Gastrocnemius medialis (tissue), 4 donors: ENCODE measurements at regions not wholly inside any gene's neighbourhood (a gene's known extent, or its start where the extent isn't known, plus 50 kb on each side); places are given as distances from the start of the nearest gene placed in this dataset.

ENCODE experiments used
- ATAC-seq, 2 donors: fragments of 150-250 bp; one replicate each; pipeline ENCODE4 v1.9.1; 2016
- DNase-seq, 2 donors: peaks; one replicate each; pipeline ENCODE4 v3.0.0-alpha.2; 2019
- H3K27ac ChIP-seq, 4 donors: fragments of 200-600 bp; sonication (generic); 1 replicate in 1 of 4; 2 replicates in 3 of 4; pipeline ENCODE4 v1.5.1; 2016 to 2018; ENCODE audit warnings: mild to moderate bottlenecking in 2 of 4, moderate library complexity in 1 of 4
- H3K27me3 ChIP-seq, 3 donors: fragments of 200-600 bp; sonication (generic) in 2 of 3; 1 replicate in 1 of 3; 2 replicates in 2 of 3; pipeline versions ENCODE4 v1.5.1 to v1.6.0; 2016 to 2019; ENCODE audit warnings: mild to moderate bottlenecking in 1 of 3, moderate library complexity in 1 of 3
- H3K36me3 ChIP-seq, 2 donors: fragments of 200-600 bp; sonication (generic) in 1 of 2; one replicate each; pipeline ENCODE4 v1.5.1; 2017 to 2018
- H3K4me1 ChIP-seq, 2 donors: fragments of 200-600 bp; sonication (generic) in 1 of 2; one replicate each; pipeline ENCODE4 v1.5.1; 2016 to 2017; ENCODE audit warnings: mild to moderate bottlenecking in 2 of 2
- H3K4me3 ChIP-seq, 4 donors: fragments of 200-600 bp; sonication (generic) in 3 of 4; 1 replicate in 1 of 4; 2 replicates in 3 of 4; pipeline ENCODE4 v1.5.1; 2016 to 2019; ENCODE audit warnings: mild to moderate bottlenecking in 2 of 4
- H3K9me3 ChIP-seq, 3 donors: fragments of 200-600 bp; sonication (generic) in 2 of 3; 1 replicate in 1 of 3; 2 replicates in 2 of 3; pipeline ENCODE4 v1.5.1; 2016 to 2019
- POLR2A ChIP-seq, 2 donors: fragments of 450-650 bp; IDR thresholded peaks; one replicate each; pipeline ENCODE4 v1.6.1; 2017; ENCODE audit warnings: antibody characterized with exemption in 2 of 2, mild to moderate bottlenecking in 2 of 2, moderate library complexity in 2 of 2
- in situ Hi-C, 4 donors: fragments of 200-750 bp; cut with MboI; loops; one replicate each; pipeline versions ENCODE4 v1.15.0 to v1.8.0; 2017; ENCODE audit warnings: low sequenced_read_pairs in 4 of 4
- intact Hi-C: fragments of 100-400 bp; cut with DNase I; formaldehyde crosslinking; loops from one replicate; pipeline ENCODE4 v1.15.1; 2023; ENCODE audit warnings: low total_unique reads
- TF ChIP-seq, protein P1 (sequence below), 5 experiments: fragments of 450-650 bp in 3 of 5; fragments of 200-600 bp in 2 of 5; sonication (generic) in 2 of 5; IDR thresholded peaks in 4 of 5; conservative IDR thresholded peaks in 1 of 5; 1 replicate in 4 of 5; 2 replicates in 1 of 5; pipeline ENCODE4 v1.5.1; 2016 to 2019; ENCODE audit warnings: antibody characterized with exemption in 5 of 5, mild to moderate bottlenecking in 3 of 5, moderate library complexity in 3 of 5

DNA sequence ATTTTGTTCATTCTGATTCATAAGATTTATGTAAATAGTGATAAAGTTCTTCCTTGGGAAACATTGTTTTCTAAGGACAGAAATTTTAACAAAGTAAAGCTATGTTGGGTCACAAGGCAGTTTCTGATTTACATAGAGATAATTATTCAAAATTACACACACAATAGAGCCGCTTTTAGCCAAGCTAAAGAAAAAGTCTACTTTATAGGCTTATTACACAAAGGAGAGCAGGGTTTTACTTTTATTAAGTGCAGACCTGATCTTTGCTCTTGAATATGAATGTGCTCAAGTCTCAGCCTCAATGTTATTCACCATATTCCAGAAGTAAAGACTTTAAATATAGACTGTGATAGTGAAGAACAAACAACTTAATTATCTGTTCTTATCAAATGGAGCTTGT lies 787.8 kb upstream of the LINC00305 start:
- H3K36me3 ChIP-seq, result no peaks in the 10 kb centered on the region
- ATAC-seq, result no peak
- in situ Hi-C loops, result no loop called here
- DNase-seq, result no peak
- no peaks in the 10 kb centered on the region for H3K27me3 ChIP-seq
- TF ChIP-seq, protein P1, sequence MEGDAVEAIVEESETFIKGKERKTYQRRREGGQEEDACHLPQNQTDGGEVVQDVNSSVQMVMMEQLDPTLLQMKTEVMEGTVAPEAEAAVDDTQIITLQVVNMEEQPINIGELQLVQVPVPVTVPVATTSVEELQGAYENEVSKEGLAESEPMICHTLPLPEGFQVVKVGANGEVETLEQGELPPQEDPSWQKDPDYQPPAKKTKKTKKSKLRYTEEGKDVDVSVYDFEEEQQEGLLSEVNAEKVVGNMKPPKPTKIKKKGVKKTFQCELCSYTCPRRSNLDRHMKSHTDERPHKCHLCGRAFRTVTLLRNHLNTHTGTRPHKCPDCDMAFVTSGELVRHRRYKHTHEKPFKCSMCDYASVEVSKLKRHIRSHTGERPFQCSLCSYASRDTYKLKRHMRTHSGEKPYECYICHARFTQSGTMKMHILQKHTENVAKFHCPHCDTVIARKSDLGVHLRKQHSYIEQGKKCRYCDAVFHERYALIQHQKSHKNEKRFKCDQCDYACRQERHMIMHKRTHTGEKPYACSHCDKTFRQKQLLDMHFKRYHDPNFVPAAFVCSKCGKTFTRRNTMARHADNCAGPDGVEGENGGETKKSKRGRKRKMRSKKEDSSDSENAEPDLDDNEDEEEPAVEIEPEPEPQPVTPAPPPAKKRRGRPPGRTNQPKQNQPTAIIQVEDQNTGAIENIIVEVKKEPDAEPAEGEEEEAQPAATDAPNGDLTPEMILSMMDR (IDR thresholded peaks at IDR 0.05 in 4 of 5, conservative IDR thresholded peaks at IDR 0.05 in 1 of 5), result no peak
- no peak for TF ChIP-seq POLR2A (IDR thresholded peaks at IDR 0.05)
- intact Hi-C loops, result no loop called here
- no peak overlapping the region for H3K27ac ChIP-seq
- no peak overlapping the region for H3K4me3 ChIP-seq
- H3K4me1 ChIP-seq, result no peaks in the 10 kb centered on the region
- H3K9me3 ChIP-seq, result no peaks in the 10 kb centered on the region

DNA sequence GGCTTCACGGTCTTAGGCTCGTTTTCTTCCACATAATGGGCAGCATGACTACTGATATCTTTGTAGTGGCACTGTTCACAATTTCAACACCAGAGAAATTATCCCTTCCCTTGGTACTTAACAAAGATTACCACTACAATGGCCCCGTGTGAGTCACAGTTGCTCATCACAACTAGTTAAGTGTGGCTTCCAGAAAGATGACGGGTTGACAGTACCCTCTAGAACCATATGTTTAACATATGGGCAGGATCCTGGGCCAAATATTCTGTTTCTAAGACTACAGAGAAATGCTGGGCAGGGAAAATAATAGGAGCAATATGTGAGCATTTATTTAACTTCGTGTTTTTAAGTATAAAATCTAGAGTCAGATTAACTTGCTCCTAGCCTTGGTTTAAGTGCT lies 780.1 kb upstream of the LINC00305 start:
- DNase-seq (no peak), ATAC-seq (no peak)
- Histone ChIP-seq H3K4me1 (no peaks in the 10 kb centered on the region), H3K4me3 (no peak overlapping the region), H3K27ac (no peak overlapping the region), H3K9me3 (no peaks in the 10 kb centered on the region), H3K27me3 (no peaks in the 10 kb centered on the region), H3K36me3 (no peaks in the 10 kb centered on the region)
- TF ChIP-seq, protein P1 (IDR thresholded peaks at IDR 0.05 in 4 of 5, conservative IDR thresholded peaks at IDR 0.05 in 1 of 5), result no peak
- TF ChIP-seq POLR2A (IDR thresholded peaks at IDR 0.05), result no peak
- intact Hi-C loops, result no loop called here
- in situ Hi-C loops, result no loop called here

DNA sequence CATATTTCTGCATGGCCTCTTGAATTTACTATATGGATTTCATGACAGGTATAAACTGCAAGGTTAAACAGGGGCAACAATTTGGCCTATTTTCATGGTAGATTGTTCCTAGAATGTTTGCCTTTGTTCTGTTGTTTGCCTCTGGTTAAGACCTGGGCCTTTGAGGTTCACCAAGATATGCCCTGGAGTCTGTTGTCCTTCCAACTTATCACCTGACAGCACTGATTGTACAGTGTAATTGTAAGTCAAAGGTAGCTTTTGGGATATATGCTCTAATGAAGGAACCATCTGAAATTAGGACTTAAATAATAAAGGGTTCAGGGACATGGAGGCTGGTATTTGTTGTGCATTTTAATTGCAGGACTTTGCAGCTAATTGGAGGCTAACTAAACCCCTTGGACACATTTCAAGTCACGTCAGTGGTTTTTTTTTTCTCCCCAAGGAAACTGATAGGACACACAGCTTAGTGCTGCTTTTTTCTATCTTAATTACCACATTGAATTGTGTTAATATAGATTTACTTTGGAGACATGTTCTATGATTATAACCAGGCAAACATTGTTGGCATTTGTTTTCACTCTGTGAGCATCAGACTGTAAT lies 771.2 kb upstream of the LINC00305 start:
- H3K9me3 ChIP-seq, result no peaks in the 10 kb centered on the region
- H3K4me1 ChIP-seq, result no peaks in the 10 kb centered on the region
- no peak overlapping the region for H3K4me3 ChIP-seq
- DNase-seq, result no peak
- in situ Hi-C loops (no loop called here), intact Hi-C loops (no loop called here)
- ATAC-seq, result no peak
- H3K27me3 ChIP-seq, result no peaks in the 10 kb centered on the region
- H3K36me3 ChIP-seq, result no peaks in the 10 kb centered on the region
- no peak for TF ChIP-seq POLR2A (IDR thresholded peaks at IDR 0.05)
- TF ChIP-seq, protein P1 (IDR thresholded peaks at IDR 0.05 in 4 of 5, conservative IDR thresholded peaks at IDR 0.05 in 1 of 5), result no peak
- no peak overlapping the region for H3K27ac ChIP-seq

DNA sequence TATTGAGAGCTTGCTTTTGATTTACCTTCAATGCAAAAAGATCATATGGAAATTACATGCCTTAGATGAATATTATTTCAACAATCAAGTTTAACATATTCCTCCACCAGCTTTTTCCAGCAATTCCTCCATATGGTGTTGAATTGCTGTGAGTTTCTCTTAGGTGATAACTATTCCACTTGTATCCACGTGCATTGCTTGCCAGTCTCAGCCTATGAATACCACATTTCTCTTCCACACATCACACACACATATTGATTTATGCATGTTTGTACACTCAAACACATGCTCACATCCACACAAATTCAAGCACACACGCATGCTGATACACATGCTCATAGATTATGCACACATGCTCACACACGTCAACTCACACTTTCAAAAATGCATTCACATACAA lies 770.0 kb upstream of the LINC00305 start:
- TF ChIP-seq, protein P1 (IDR thresholded peaks at IDR 0.05 in 4 of 5, conservative IDR thresholded peaks at IDR 0.05 in 1 of 5), result no peak
- TF ChIP-seq POLR2A (IDR thresholded peaks at IDR 0.05), result no peak
- no peak for DNase-seq
- no peaks in the 10 kb centered on the region for H3K27me3 ChIP-seq
- H3K9me3 ChIP-seq, result no peaks in the 10 kb centered on the region
- no peak overlapping the region for H3K4me3 ChIP-seq
- H3K27ac ChIP-seq, result no peak overlapping the region
- no peaks in the 10 kb centered on the region for H3K36me3 ChIP-seq
- H3K4me1 ChIP-seq, result no peaks in the 10 kb centered on the region
- ATAC-seq, result no peak
- intact Hi-C loops (no loop called here), in situ Hi-C loops (no loop called here)

DNA sequence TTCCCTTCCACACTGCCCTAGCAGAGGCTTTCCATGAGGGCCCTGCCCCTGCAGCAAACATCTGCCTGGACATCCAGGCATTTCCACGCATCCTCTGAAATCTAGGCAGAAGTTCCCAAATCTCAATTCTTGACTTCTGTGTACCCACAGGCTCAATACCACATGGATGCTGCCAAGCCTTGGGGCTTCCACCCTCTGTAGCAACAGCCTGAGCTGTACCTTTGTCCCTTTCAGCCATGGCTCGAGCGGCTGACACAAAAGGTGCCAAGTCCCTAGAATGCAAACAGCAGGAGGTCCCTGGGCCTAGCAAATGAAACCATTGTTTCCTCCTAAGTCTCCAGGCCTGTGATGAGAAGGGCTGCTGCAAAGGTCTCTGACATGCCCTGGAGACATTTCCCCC lies 744.5 kb upstream of the LINC00305 start:
- no peaks in the 10 kb centered on the region for H3K27me3 ChIP-seq
- intact Hi-C loops (no loop called here), in situ Hi-C loops (no loop called here)
- no peaks in the 10 kb centered on the region for H3K4me1 ChIP-seq
- ATAC-seq (no peak), DNase-seq (no peak)
- no peak for TF ChIP-seq POLR2A (IDR thresholded peaks at IDR 0.05)
- TF ChIP-seq, protein P1 (IDR thresholded peaks at IDR 0.05 in 4 of 5, conservative IDR thresholded peaks at IDR 0.05 in 1 of 5), result no peak
- no peaks in the 10 kb centered on the region for H3K9me3 ChIP-seq
- no peaks in the 10 kb centered on the region for H3K36me3 ChIP-seq
- no peak overlapping the region for H3K27ac ChIP-seq
- H3K4me3 ChIP-seq, result no peak overlapping the region
